ENCODE measurements at regions not wholly inside any gene's neighbourhood (a gene's known extent, or its start where the extent isn't known, plus 50 kb on each side); places are given as distances from the start of the nearest gene placed in this dataset.

DNA sequence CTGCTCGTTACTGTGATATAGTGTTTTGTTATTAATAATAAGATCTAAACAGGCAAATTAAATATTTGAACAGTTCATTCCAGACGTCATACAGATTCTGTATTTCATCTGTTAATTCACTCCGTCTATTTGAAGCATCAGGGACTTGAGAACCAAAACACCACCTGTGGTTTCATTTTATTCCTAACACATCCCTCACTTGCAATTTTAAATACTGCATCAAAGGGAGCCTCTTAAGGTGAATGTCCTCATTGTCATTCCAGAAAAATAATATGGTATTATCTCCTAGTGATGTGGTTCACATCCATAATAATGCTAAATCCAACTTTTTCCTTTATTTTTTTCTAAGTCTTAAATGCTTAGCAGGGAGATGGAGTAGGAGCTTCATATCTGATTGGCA is 1390.9 kb upstream of the CADM2 start:
- no peak overlapping the region for H3K27ac ChIP-seq
- no peak overlapping the region for H3K9ac ChIP-seq
- no peaks in the 10 kb centered on the region for H3K36me3 ChIP-seq (ENCODE audit: insufficient read depth)
- TF ChIP-seq, protein P1, sequence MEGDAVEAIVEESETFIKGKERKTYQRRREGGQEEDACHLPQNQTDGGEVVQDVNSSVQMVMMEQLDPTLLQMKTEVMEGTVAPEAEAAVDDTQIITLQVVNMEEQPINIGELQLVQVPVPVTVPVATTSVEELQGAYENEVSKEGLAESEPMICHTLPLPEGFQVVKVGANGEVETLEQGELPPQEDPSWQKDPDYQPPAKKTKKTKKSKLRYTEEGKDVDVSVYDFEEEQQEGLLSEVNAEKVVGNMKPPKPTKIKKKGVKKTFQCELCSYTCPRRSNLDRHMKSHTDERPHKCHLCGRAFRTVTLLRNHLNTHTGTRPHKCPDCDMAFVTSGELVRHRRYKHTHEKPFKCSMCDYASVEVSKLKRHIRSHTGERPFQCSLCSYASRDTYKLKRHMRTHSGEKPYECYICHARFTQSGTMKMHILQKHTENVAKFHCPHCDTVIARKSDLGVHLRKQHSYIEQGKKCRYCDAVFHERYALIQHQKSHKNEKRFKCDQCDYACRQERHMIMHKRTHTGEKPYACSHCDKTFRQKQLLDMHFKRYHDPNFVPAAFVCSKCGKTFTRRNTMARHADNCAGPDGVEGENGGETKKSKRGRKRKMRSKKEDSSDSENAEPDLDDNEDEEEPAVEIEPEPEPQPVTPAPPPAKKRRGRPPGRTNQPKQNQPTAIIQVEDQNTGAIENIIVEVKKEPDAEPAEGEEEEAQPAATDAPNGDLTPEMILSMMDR (conservative IDR thresholded peaks at IDR 0.05; ENCODE audit: low read depth, low read length) = no peak
- H3K4me3 ChIP-seq (IDR thresholded peaks at IDR 0.05; ENCODE audit: insufficient read depth, low read depth, low read length) = no peak overlapping the region
- H3K79me2 ChIP-seq (ENCODE audit: insufficient read depth, low read depth) = no peaks in the 10 kb centered on the region
- H3K4me2 ChIP-seq = no peak overlapping the region
- no peak overlapping the region for H2AFZ ChIP-seq (ENCODE audit: low read depth)
- H3K4me1 ChIP-seq (ENCODE audit: low read depth, poor library complexity, severe bottlenecking) = no peaks in the 10 kb centered on the region
- H4K20me1 ChIP-seq (ENCODE audit: insufficient read depth) = no peaks in the 10 kb centered on the region
- no peaks in the 10 kb centered on the region for H3K27me3 ChIP-seq (ENCODE audit: insufficient read depth, low read depth)

DNA sequence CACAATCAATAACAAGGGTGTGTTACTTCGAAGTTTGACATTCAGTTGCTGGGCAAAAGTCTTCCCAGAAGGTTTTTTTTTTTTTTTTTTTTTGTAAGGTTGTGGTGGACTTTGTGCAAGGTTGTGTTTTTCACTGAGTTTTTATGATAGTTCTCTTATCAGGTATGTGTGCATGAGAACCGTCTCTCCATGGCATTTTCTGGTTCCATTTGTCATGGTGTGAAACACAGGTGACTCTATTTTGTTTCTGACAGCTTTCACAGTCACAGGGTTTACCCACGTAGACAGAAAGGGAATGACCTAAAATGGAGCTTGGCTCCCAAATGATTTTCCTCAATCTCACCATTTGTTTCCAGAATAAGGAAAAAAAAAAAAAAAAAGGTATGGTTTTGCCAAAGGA is 1377.2 kb upstream of the CADM2 start:
- TF ChIP-seq, protein P1 (conservative IDR thresholded peaks at IDR 0.05; ENCODE audit: low read depth, low read length) = no peak
- no peaks in the 10 kb centered on the region for H3K4me1 ChIP-seq (ENCODE audit: low read depth, poor library complexity, severe bottlenecking)
- H3K4me2 ChIP-seq = no peak overlapping the region
- H3K79me2 ChIP-seq (ENCODE audit: insufficient read depth, low read depth) = no peaks in the 10 kb centered on the region
- H3K36me3 ChIP-seq (ENCODE audit: insufficient read depth) = no peaks in the 10 kb centered on the region
- H3K4me3 ChIP-seq (IDR thresholded peaks at IDR 0.05; ENCODE audit: insufficient read depth, low read depth, low read length) = no peak overlapping the region
- no peak overlapping the region for H3K9ac ChIP-seq
- H2AFZ ChIP-seq (ENCODE audit: low read depth) = no peak overlapping the region
- H3K27ac ChIP-seq = no peak overlapping the region
- no peaks in the 10 kb centered on the region for H4K20me1 ChIP-seq (ENCODE audit: insufficient read depth)
- no peaks in the 10 kb centered on the region for H3K27me3 ChIP-seq (ENCODE audit: insufficient read depth, low read depth)

GRCh38 chr3:83601704-83602103 is 1357.1 kb upstream of the CADM2 start:
- H2AFZ ChIP-seq (ENCODE audit: low read depth) = no peak overlapping the region
- H3K4me3 ChIP-seq (IDR thresholded peaks at IDR 0.05; ENCODE audit: insufficient read depth, low read depth, low read length) = no peak overlapping the region
- TF ChIP-seq, protein P1 (conservative IDR thresholded peaks at IDR 0.05; ENCODE audit: low read depth, low read length) = no peak
- H3K4me1 ChIP-seq (ENCODE audit: low read depth, poor library complexity, severe bottlenecking) = no peaks in the 10 kb centered on the region
- no peak overlapping the region for H3K9ac ChIP-seq
- H3K4me2 ChIP-seq = no peak overlapping the region
- no peaks in the 10 kb centered on the region for H3K79me2 ChIP-seq (ENCODE audit: insufficient read depth, low read depth)
- H3K36me3 ChIP-seq (ENCODE audit: insufficient read depth) = no peaks in the 10 kb centered on the region
- no peaks in the 10 kb centered on the region for H3K27me3 ChIP-seq (ENCODE audit: insufficient read depth, low read depth)
- no peaks in the 10 kb centered on the region for H4K20me1 ChIP-seq (ENCODE audit: insufficient read depth)
- no peak overlapping the region for H3K27ac ChIP-seq

- Histone ChIP-seq H2AFZ (ENCODE audit: low read depth) (no peak overlapping the region), H4K20me1 (ENCODE audit: insufficient read depth) (no peaks in the 10 kb centered on the region), H3K9ac (no peak overlapping the region), H3K79me2 (ENCODE audit: insufficient read depth, low read depth) (no peaks in the 10 kb centered on the region), H3K27ac (no peak overlapping the region), H3K36me3 (ENCODE audit: insufficient read depth) (no peaks in the 10 kb centered on the region), H3K4me3 (IDR thresholded peaks at IDR 0.05; ENCODE audit: insufficient read depth, low read depth, low read length) (no peak overlapping the region), H3K27me3 (ENCODE audit: insufficient read depth, low read depth) (no peaks in the 10 kb centered on the region), H3K4me1 (ENCODE audit: low read depth, poor library complexity, severe bottlenecking) (no peaks in the 10 kb centered on the region), H3K4me2 (no peak overlapping the region)
- TF ChIP-seq, protein P1 (conservative IDR thresholded peaks at IDR 0.05; ENCODE audit: low read depth, low read length) = no peak
Observed at GRCh38 chr3:83622526-83622925, 1336.3 kb upstream of the CADM2 start.
